ENCODE measurements at regions not wholly inside any gene's neighbourhood (a gene's known extent, or its start where the extent isn't known, plus 50 kb on each side); places are given as distances from the start of the nearest gene placed in this dataset.

GRCh38 chr20:57988828-57989227 is 239.6 kb downstream of the ANKRD60 start:
- ChIA-PET SMC1A (ENCODE audit: uncharacterized antibody, unreplicated experiment) (no interaction called here), CTCF (no interaction called here), POLR2A (no interaction called here), RAD21 (ENCODE audit: unreplicated experiment) (no interaction called here)
- H3K36me3 ChIP-seq (ENCODE audit: control insufficient read depth in 2 of 2, insufficient read depth in 2 of 2, low read length in 1 of 2), result no peaks in the 10 kb centered on the region
- no TSS peak for BruUV-seq (replicated peaks)
- H3K4me3 ChIP-seq, result no peak overlapping the region
- H3K9ac ChIP-seq (ENCODE audit: control insufficient read depth, insufficient read depth, low read length), result no peak overlapping the region
- H3K4me2 ChIP-seq (ENCODE audit: control insufficient read depth, insufficient read depth), result no peak overlapping the region
- in situ Hi-C loops (cut with MboI), result no loop called here
- peaks cover 0 to 2% of the 10 kb centered on the region in 2 experiments; a peak in 2 of 4 replicates for H3K27me3 ChIP-seq (replicated peaks in 1 of 2; ENCODE audit: control insufficient read depth in 2 of 2, insufficient read depth in 2 of 2, low read length in 1 of 2)
- DNase-seq (ENCODE audit: low read depth, low spot score), result no peak
- 31% methylated on average over 9 of the region's 9 CpGs for WGBS (ENCODE audit: insufficient coverage, insufficient replicate concordance, low lambda C conversion rate, missing lambda C conversion rate)
- no peaks in the 10 kb centered on the region for H4K20me1 ChIP-seq (ENCODE audit: control insufficient read depth, insufficient read depth)
- no peaks in the 10 kb centered on the region for H3K4me1 ChIP-seq (ENCODE audit: control insufficient read depth, insufficient read depth, low read length)
- H3K9me3 ChIP-seq (replicated peaks; ENCODE audit: control insufficient read depth, insufficient read depth, low read length), result no peaks in the 10 kb centered on the region
- no peak for FAIRE-seq
- no peak for ATAC-seq
- H3K79me2 ChIP-seq (ENCODE audit: control insufficient read depth, insufficient read depth, low read length), result no peaks in the 10 kb centered on the region
- intact Hi-C loops (cut with micrococcal nuclease; ENCODE audit: unreplicated experiment), result no loop called here
- no peak overlapping the region for H3K27ac ChIP-seq (ENCODE audit: control insufficient read depth, insufficient read depth)
- no peak overlapping the region for H2AFZ ChIP-seq (ENCODE audit: control insufficient read depth, low read depth, low read length)
- TF ChIP-seq HDGF (IDR thresholded peaks at IDR 0.05) (no peak), BRCA1 (IDR thresholded peaks at IDR 0.05; ENCODE audit: low read depth, low read length) (no peak), RB1 (IDR thresholded peaks at IDR 0.05; ENCODE audit: borderline replicate concordance) (no peak)

DNA sequence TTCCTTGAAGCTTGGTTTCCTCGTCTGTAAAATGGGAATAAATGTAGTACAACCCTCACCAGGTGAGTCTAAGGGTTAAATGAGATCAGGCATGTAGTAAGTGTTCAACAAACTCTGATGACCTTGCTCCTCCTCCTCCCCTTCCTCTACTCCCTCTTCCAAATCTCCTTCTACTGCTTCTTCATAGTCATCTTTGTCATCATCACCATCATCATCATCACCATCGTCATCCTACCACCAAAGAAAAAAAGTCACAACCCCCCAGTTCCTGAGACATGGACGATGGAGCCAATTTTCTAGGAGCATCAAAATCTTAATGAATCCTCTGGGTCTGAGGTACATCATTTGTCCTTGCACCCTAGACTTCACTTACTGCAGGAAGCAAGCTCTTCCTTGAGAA is 240.0 kb downstream of the ANKRD60 start:
- ATAC-seq (no peak), DNase-seq (ENCODE audit: low read depth, low spot score) (no peak), FAIRE-seq (no peak)
- H3K79me2 ChIP-seq (ENCODE audit: control insufficient read depth, insufficient read depth, low read length), result no peaks in the 10 kb centered on the region
- CTCF ChIA-PET, result no interaction called here
- POLR2A ChIA-PET, result no interaction called here
- intact Hi-C loops (cut with micrococcal nuclease; ENCODE audit: unreplicated experiment) (no loop called here), in situ Hi-C loops (cut with MboI) (no loop called here)
- BruUV-seq (replicated peaks), result no TSS peak
- H3K4me1 ChIP-seq (ENCODE audit: control insufficient read depth, insufficient read depth, low read length), result no peaks in the 10 kb centered on the region
- H3K9me3 ChIP-seq (replicated peaks; ENCODE audit: control insufficient read depth, insufficient read depth, low read length), result no peaks in the 10 kb centered on the region
- 9% methylated on average over 3 of the region's 3 CpGs for WGBS (ENCODE audit: insufficient coverage, insufficient replicate concordance, low lambda C conversion rate, missing lambda C conversion rate)
- no peak overlapping the region for H3K4me3 ChIP-seq
- no peak overlapping the region for H3K4me2 ChIP-seq (ENCODE audit: control insufficient read depth, insufficient read depth)
- H3K27ac ChIP-seq (ENCODE audit: control insufficient read depth, insufficient read depth), result no peak overlapping the region
- H3K9ac ChIP-seq (ENCODE audit: control insufficient read depth, insufficient read depth, low read length), result no peak overlapping the region
- no peak overlapping the region for H2AFZ ChIP-seq (ENCODE audit: control insufficient read depth, low read depth, low read length)
- peaks cover 0 to 2% of the 10 kb centered on the region in 2 experiments; a peak in 2 of 4 replicates for H3K27me3 ChIP-seq (replicated peaks in 1 of 2; ENCODE audit: control insufficient read depth in 2 of 2, insufficient read depth in 2 of 2, low read length in 1 of 2)
- SMC1A ChIA-PET (ENCODE audit: uncharacterized antibody, unreplicated experiment), result no interaction called here
- no peaks in the 10 kb centered on the region for H3K36me3 ChIP-seq (ENCODE audit: control insufficient read depth in 2 of 2, insufficient read depth in 2 of 2, low read length in 1 of 2)
- RAD21 ChIA-PET (ENCODE audit: unreplicated experiment), result no interaction called here
- no peaks in the 10 kb centered on the region for H4K20me1 ChIP-seq (ENCODE audit: control insufficient read depth, insufficient read depth)
- TF ChIP-seq ELK1 (IDR thresholded peaks at IDR 0.05; ENCODE audit: low read depth, low read length), result no peak
- TF ChIP-seq BMI1 (IDR thresholded peaks at IDR 0.05; ENCODE audit: borderline replicate concordance), result no peak
- TF ChIP-seq, protein P1, sequence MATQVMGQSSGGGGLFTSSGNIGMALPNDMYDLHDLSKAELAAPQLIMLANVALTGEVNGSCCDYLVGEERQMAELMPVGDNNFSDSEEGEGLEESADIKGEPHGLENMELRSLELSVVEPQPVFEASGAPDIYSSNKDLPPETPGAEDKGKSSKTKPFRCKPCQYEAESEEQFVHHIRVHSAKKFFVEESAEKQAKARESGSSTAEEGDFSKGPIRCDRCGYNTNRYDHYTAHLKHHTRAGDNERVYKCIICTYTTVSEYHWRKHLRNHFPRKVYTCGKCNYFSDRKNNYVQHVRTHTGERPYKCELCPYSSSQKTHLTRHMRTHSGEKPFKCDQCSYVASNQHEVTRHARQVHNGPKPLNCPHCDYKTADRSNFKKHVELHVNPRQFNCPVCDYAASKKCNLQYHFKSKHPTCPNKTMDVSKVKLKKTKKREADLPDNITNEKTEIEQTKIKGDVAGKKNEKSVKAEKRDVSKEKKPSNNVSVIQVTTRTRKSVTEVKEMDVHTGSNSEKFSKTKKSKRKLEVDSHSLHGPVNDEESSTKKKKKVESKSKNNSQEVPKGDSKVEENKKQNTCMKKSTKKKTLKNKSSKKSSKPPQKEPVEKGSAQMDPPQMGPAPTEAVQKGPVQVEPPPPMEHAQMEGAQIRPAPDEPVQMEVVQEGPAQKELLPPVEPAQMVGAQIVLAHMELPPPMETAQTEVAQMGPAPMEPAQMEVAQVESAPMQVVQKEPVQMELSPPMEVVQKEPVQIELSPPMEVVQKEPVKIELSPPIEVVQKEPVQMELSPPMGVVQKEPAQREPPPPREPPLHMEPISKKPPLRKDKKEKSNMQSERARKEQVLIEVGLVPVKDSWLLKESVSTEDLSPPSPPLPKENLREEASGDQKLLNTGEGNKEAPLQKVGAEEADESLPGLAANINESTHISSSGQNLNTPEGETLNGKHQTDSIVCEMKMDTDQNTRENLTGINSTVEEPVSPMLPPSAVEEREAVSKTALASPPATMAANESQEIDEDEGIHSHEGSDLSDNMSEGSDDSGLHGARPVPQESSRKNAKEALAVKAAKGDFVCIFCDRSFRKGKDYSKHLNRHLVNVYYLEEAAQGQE (IDR thresholded peaks at IDR 0.05; ENCODE audit: low read depth, low read length), result no peak
- TF ChIP-seq SMAD1 (IDR thresholded peaks at IDR 0.05; ENCODE audit: low read depth, partially characterized antibody), result no peak
- TF ChIP-seq CBX5 (IDR thresholded peaks at IDR 0.05; ENCODE audit: low read depth), result no peak
- no peak for TF ChIP-seq POLR2A (IDR thresholded peaks at IDR 0.05; ENCODE audit: low read depth, low read length)
- no peak for TF ChIP-seq IKZF2 (IDR thresholded peaks at IDR 0.05)
- TF ChIP-seq EED (IDR thresholded peaks at IDR 0.05; ENCODE audit: low read depth), result no peak
- no peak for TF ChIP-seq ATF3 (IDR thresholded peaks at IDR 0.05; ENCODE audit: borderline replicate concordance, extremely low read depth, low read depth, low read length)

All from GM12878 (cell line).